ENCODE measurements at regions not wholly inside any gene's neighbourhood (a gene's known extent, or its start where the extent isn't known, plus 50 kb on each side); places are given as distances from the start of the nearest gene placed in this dataset.

- TF ChIP-seq, protein P1, sequence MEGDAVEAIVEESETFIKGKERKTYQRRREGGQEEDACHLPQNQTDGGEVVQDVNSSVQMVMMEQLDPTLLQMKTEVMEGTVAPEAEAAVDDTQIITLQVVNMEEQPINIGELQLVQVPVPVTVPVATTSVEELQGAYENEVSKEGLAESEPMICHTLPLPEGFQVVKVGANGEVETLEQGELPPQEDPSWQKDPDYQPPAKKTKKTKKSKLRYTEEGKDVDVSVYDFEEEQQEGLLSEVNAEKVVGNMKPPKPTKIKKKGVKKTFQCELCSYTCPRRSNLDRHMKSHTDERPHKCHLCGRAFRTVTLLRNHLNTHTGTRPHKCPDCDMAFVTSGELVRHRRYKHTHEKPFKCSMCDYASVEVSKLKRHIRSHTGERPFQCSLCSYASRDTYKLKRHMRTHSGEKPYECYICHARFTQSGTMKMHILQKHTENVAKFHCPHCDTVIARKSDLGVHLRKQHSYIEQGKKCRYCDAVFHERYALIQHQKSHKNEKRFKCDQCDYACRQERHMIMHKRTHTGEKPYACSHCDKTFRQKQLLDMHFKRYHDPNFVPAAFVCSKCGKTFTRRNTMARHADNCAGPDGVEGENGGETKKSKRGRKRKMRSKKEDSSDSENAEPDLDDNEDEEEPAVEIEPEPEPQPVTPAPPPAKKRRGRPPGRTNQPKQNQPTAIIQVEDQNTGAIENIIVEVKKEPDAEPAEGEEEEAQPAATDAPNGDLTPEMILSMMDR (IDR thresholded peaks at IDR 0.05; ENCODE audit: low read depth, low read length), result no peak
- DNase-seq (ENCODE audit: extremely low read depth, low read depth), result no peak
These were observed 231.6 kb downstream of the TJP1 start for GRCh38 chr15:29590701-29591100.

GRCh38 chr15:29589975-29590374 is 232.3 kb downstream of the TJP1 start:
- no peak for DNase-seq (ENCODE audit: extremely low read depth, low read depth)
- TF ChIP-seq, protein P1 (IDR thresholded peaks at IDR 0.05; ENCODE audit: low read depth, low read length), result no peak

GRCh38 chr15:29589416-29589815 is 232.9 kb downstream of the TJP1 start:
- TF ChIP-seq, protein P1 (IDR thresholded peaks at IDR 0.05; ENCODE audit: low read depth, low read length), result no peak
- no peak for DNase-seq (ENCODE audit: extremely low read depth, low read depth)

DNA sequence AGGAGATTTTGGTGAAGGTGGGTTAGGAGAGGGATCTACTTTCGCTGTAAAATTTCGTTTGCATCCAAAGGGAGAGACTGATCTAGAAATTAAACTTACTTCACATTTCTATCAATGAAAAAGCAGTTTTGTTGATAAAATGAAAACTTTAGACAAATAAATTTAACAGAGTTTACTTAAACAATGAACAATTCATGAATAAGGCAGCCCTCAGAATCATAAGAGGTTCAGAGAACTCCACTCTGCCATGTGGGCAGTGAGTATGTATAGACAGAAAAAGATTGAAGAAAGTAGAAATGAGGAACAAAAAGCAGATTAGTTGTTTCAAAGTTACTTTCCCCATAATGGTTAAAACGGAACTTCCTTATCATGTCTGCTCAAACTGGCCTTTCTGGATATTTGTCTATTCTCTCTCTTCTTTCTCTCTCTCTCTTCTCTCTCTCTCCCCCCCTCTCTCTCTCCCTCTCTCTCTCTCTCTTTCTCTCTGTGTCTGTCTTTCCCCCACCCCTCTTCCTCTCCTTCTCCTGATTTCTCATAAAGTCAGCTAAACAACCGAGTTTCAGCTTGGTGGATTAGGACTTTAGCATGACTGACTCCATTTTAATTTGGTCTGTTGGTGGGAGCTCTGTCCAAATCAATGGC is 248.9 kb downstream of the TJP1 start:
- TF ChIP-seq, protein P1 (IDR thresholded peaks at IDR 0.05; ENCODE audit: low read depth, low read length), result no peak

DNA sequence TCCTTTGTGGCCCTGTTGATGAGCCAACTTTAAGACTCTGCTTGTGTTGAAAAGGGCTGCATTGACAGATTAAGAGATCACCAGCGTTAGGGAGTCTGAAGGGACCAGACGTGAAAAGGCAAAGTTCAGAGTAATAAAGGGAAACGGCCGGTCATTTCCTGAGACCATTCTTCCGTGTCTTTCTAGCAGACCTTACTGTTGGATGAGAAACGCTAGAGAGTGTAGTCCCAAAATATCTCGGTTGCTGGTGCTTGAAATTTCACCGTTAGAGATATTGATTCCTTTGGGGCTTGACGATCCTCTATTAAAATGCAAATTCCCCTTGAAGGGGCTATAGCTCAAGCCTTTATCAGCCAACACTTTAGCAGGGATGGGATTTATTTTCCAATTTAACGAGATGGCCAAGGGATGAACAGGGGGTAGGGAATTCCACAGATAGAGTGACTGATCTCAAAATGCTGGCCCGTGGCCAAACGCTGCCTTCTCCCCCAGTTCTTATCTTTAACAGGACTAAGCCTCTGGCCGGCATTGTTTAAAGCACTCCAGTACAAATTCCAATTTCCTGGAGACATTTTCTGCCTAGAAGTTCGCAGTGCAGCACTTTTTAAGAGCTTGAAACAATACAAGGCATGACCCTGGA is 250.4 kb downstream of the TJP1 start:
- DNase-seq (ENCODE audit: extremely low read depth, low read depth), result no peak
- TF ChIP-seq, protein P1 (IDR thresholded peaks at IDR 0.05; ENCODE audit: low read depth, low read length), result no peak

More for the DNA sequence above, 248.9 kb downstream of the TJP1 start:
- no peak for DNase-seq (ENCODE audit: extremely low read depth, low read depth)

DNA sequence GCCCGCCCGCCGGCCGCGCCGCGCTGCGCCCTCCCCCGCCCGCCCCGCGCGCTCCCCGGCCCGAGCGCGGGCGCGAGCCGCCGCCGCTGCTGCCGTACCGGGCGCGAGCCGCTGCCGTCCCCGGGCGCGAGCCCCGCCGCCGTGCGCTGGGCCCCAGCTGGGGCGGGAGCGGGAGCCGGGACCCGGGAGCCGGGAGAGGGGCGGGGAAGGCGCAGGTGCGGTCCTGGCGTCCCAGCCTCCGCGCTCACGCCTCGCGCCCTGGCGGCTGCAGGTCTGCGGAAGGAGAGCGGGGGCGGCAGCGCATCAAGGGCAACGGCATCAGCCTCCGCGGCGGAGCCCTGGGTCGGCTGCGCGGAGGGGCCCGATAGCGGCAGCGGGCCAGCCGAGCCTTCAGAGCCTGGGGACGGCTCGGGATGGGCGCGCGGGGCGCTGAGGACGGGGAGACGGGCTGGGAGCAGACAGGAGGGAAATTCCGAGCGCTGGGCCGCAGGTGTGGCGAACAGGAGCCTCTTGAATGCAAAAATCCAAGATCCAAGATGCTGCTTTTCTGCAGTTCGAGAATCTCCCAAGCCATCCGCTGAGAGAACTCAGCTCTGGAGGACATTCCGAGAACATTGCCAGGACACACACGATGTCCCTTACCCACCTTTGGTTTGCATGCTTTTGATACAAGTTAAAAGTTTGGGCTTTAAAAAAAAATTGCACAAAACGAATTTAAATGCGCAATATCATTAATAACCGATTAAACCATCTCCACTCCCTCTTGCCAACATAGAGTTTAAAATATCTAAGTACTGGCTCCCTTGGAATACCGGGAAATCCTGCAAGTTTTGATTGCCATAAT is 251.1 kb downstream of the TJP1 start:
- TF ChIP-seq, protein P1 (IDR thresholded peaks at IDR 0.05; ENCODE audit: low read depth, low read length), result no peak
- no peak for DNase-seq (ENCODE audit: extremely low read depth, low read depth)

Measured in AG09319 (cell line).